Fibroblast of skin of left biceps (primary cell): ENCODE measurements at regions not wholly inside any gene's neighbourhood (a gene's known extent, or its start where the extent isn't known, plus 50 kb on each side); places are given as distances from the start of the nearest gene placed in this dataset.
A peak's percentile ranks its signal among the peaks of the same experiment; 100 is the strongest.
"Not testable (repeated sequence)": the region's sequence is repeated elsewhere in the genome, so short reads cannot be mapped to it uniquely, and the experiment has no call there.

Experiments used
- DNase-seq, 2 experiments: peaks; one replicate each; pipeline ENCODE4 v3.0.0-alpha.2; 2013; ENCODE audit warnings: low read depth in 2 of 2

- no peak for DNase-seq
These were observed 258.1 kb downstream of the PCNX1 start for GRCh38 chr14:71165121-71166031.

- peak; percentile 65 to 66 for DNase-seq
These were observed 259.1 kb downstream of the PCNX1 start for GRCh38 chr14:71166180-71166837.

- DNase-seq = not testable (repeated sequence)
These were observed 260.2 kb downstream of the PCNX1 start for GRCh38 chr14:71167325-71167950.

- not testable (repeated sequence) for DNase-seq
These were observed 260.9 kb downstream of the PCNX1 start for GRCh38 chr14:71168161-71168560.

- no peak for DNase-seq
These were observed 261.5 kb downstream of the PCNX1 start for GRCh38 chr14:71168564-71169427.

- no peak for DNase-seq
These were observed 262.6 kb downstream of the PCNX1 start for GRCh38 chr14:71169861-71170260.

GRCh38 chr14:71175491-71175890 lies 268.2 kb downstream of the PCNX1 start:
- no peak for DNase-seq

- no peak for DNase-seq
These were observed 271.8 kb downstream of the PCNX1 start for GRCh38 chr14:71179066-71179465.

- DNase-seq = no peak
These were observed 273.1 kb downstream of the PCNX1 start for GRCh38 chr14:71180397-71180796.

GRCh38 chr14:71181215-71182003 lies 274.1 kb downstream of the PCNX1 start:
- no peak for DNase-seq

- no peak for DNase-seq
These were observed 276.8 kb downstream of the PCNX1 start for GRCh38 chr14:71183876-71184689.

- no peak for DNase-seq
These were observed 278.4 kb downstream of the PCNX1 start for GRCh38 chr14:71185637-71186036.

GRCh38 chr14:71187633-71188356 lies 280.5 kb downstream of the PCNX1 start:
- DNase-seq = no peak

- DNase-seq = no peak
These were observed 283.6 kb downstream of the PCNX1 start for GRCh38 chr14:71190770-71191374.

GRCh38 chr14:71193663-71194062 lies 286.4 kb downstream of the PCNX1 start:
- DNase-seq = no peak

GRCh38 chr14:71194251-71194650 lies 287.0 kb downstream of the PCNX1 start:
- DNase-seq = no peak

GRCh38 chr14:71196921-71197320 lies 289.7 kb downstream of the PCNX1 start:
- DNase-seq = no peak

GRCh38 chr14:71198687-71199086 lies 291.4 kb downstream of the PCNX1 start:
- DNase-seq = no peak

- no peak for DNase-seq
These were observed 294.6 kb downstream of the PCNX1 start for GRCh38 chr14:71201840-71202239.
